H9 (cell line): ENCODE measurements at regions not wholly inside any gene's neighbourhood (a gene's known extent, or its start where the extent isn't known, plus 50 kb on each side); places are given as distances from the start of the nearest gene placed in this dataset.
A peak's percentile ranks its signal among the peaks of the same experiment; 100 is the strongest.
"Not testable (repeated sequence)": the region's sequence is repeated elsewhere in the genome, so short reads cannot be mapped to it uniquely, and the experiment has no call there.

ENCODE experiments used
- DNase-seq: peaks from one replicate; pipeline ENCODE4 v3.0.0-alpha.2; 2017
- H2AFZ ChIP-seq: one replicate; pipeline ENCODE4 v1.6.1; 2013; ENCODE audit warnings: mild to moderate bottlenecking, low read length, control low read depth, moderate library complexity
- H2AK5ac ChIP-seq: 2 replicates; pipeline ENCODE4 v1.6.1; 2013; ENCODE audit warnings: low read length, control low read depth, mixed read lengths; ENCODE audit not compliant: insufficient read length
- H2BK120ac ChIP-seq: one replicate; pipeline ENCODE4 v1.6.1; 2013; ENCODE audit warnings: low read depth, mild to moderate bottlenecking, low read length, control low read depth, inconsistent platforms; ENCODE audit not compliant: poor library complexity, severe bottlenecking
- H2BK12ac ChIP-seq: 2 replicates; pipeline ENCODE4 v1.6.1; 2013; ENCODE audit warnings: low read length, control low read depth, mixed read lengths, low read depth; ENCODE audit not compliant: insufficient read length
- H2BK15ac ChIP-seq: 2 replicates; pipeline ENCODE4 v1.6.1; 2013; ENCODE audit warnings: low read depth, low read length, control low read depth
- H2BK20ac ChIP-seq: one replicate; pipeline ENCODE4 v1.6.1; 2013; ENCODE audit warnings: low read depth, mild to moderate bottlenecking, low read length, control low read depth, inconsistent platforms; ENCODE audit not compliant: poor library complexity, severe bottlenecking
- H2BK5ac ChIP-seq: 2 replicates; pipeline ENCODE4 v1.6.1; 2013; ENCODE audit warnings: low read length, control low read depth, mixed read lengths; ENCODE audit not compliant: insufficient read length
- H3K14ac ChIP-seq: 2 replicates; pipeline ENCODE4 v1.6.1; 2013; ENCODE audit warnings: low read length, control low read depth; ENCODE audit not compliant: insufficient read depth
- H3K18ac ChIP-seq: 2 replicates; pipeline ENCODE4 v1.6.1; 2013; ENCODE audit warnings: low read depth, mild to moderate bottlenecking, mixed read lengths, low read length, control low read depth; ENCODE audit not compliant: insufficient read length
- H3K23ac ChIP-seq: 2 replicates; pipeline ENCODE4 v1.6.1; 2013; ENCODE audit warnings: low read length, control low read depth, mixed read lengths, low read depth; ENCODE audit not compliant: insufficient read length
- H3K23me2 ChIP-seq: 2 replicates; pipeline ENCODE4 v1.6.1; 2013; ENCODE audit warnings: low read depth, mild to moderate bottlenecking, mixed read lengths, low read length, control low read depth; ENCODE audit not compliant: insufficient read length, poor library complexity, severe bottlenecking
- H3K27ac ChIP-seq: 2 replicates; pipeline ENCODE4 v1.5.1; 2013; ENCODE audit warnings: low read length, control low read depth, mixed read lengths, low read depth; ENCODE audit not compliant: insufficient read length
- H3K27me3 ChIP-seq: 2 replicates; pipeline ENCODE4 v1.6.1; 2013; ENCODE audit warnings: low read length, control low read depth, inconsistent platforms; ENCODE audit not compliant: insufficient read depth
- H3K4ac ChIP-seq: 2 replicates; pipeline ENCODE4 v1.6.1; 2013; ENCODE audit warnings: low read depth, mild to moderate bottlenecking, control low read depth, inconsistent platforms, low read length, moderate library complexity
- H3K4me1 ChIP-seq: 2 replicates; pipeline ENCODE4 v1.6.1; 2013; ENCODE audit warnings: low read length, control low read depth, inconsistent platforms; ENCODE audit not compliant: insufficient read depth
- H3K4me2 ChIP-seq: 2 replicates; pipeline ENCODE4 v1.6.1; 2013; ENCODE audit warnings: low read length, control low read depth, mixed read lengths; ENCODE audit not compliant: insufficient read length, insufficient read depth
- H3K56ac ChIP-seq: 2 replicates; pipeline ENCODE4 v1.6.1; 2013; ENCODE audit warnings: low read depth, mild to moderate bottlenecking, mixed read lengths, low read length, control low read depth; ENCODE audit not compliant: insufficient read length
- H3K79me1 ChIP-seq: 2 replicates; pipeline ENCODE4 v1.6.1; 2013; ENCODE audit warnings: low read depth, mild to moderate bottlenecking, moderate library complexity, low read length, control low read depth, inconsistent platforms; ENCODE audit not compliant: insufficient read depth, poor library complexity, severe bottlenecking
- H3K79me2 ChIP-seq: 2 replicates; pipeline ENCODE4 v1.6.1; 2013; ENCODE audit warnings: low read length, control low read depth, inconsistent platforms; ENCODE audit not compliant: insufficient read depth
- H3K9ac ChIP-seq: 2 replicates; pipeline ENCODE4 v1.6.1; 2013; ENCODE audit warnings: low read length, control low read depth, mixed read lengths; ENCODE audit not compliant: insufficient read length; ENCODE audit errors: extremely low read depth
- H3K9me3 ChIP-seq: one replicate; pipeline ENCODE4 v1.6.1; 2013; ENCODE audit warnings: low read depth, low read length, inconsistent platforms; ENCODE audit not compliant: control insufficient read depth
- H3T11ph ChIP-seq: one replicate; pipeline ENCODE4 v1.6.1; 2013; ENCODE audit warnings: mild to moderate bottlenecking, low read length, control low read depth, inconsistent platforms
- H4K20me1 ChIP-seq: one replicate; pipeline ENCODE4 v1.6.1; 2013; ENCODE audit not compliant: control insufficient read depth, insufficient read length, insufficient read depth
- H4K5ac ChIP-seq: 2 replicates; pipeline ENCODE4 v1.6.1; 2013; ENCODE audit warnings: low read depth, mild to moderate bottlenecking, mixed read lengths, low read length, control low read depth; ENCODE audit not compliant: insufficient read length
- H4K8ac ChIP-seq: replicated peaks from 2 replicates; pipeline ENCODE4 v1.6.1; 2013; ENCODE audit warnings: low read length, control low read depth, mixed read lengths, low read depth; ENCODE audit not compliant: insufficient read length
- H4K91ac ChIP-seq: 2 replicates; pipeline ENCODE4 v1.6.1; 2013; ENCODE audit warnings: low read depth, mild to moderate bottlenecking, moderate library complexity, mixed read lengths, low read length, control low read depth; ENCODE audit not compliant: insufficient read length
- H3K27ac Mint-ChIP-seq, 3 experiments: 2 replicates in 2 of 3; 3 replicates in 1 of 3; pipeline ENCODE4 v1.8.0; 2020 to 2021; ENCODE audit warnings: mixed read lengths in 3 of 3, mild to moderate bottlenecking in 1 of 3, moderate library complexity in 1 of 3
- H3K27me3 Mint-ChIP-seq: 2 replicates; pipeline ENCODE4 v1.8.0; 2021; ENCODE audit warnings: low read depth, mild to moderate bottlenecking, moderate library complexity, mixed read lengths
- H3K36me3 Mint-ChIP-seq, 3 experiments: 2 replicates in 2 of 3; 3 replicates in 1 of 3; pipeline ENCODE4 v1.8.0; 2020 to 2021; ENCODE audit warnings: low read depth in 3 of 3, mixed read lengths in 3 of 3; ENCODE audit not compliant: insufficient read depth in 1 of 3
- H3K4me1 Mint-ChIP-seq, 2 experiments: 2 replicates each; pipeline ENCODE4 v1.8.0; 2020; ENCODE audit warnings: mixed read lengths in 2 of 2
- H3K4me3 Mint-ChIP-seq, 2 experiments: 2 replicates in 1 of 2; 3 replicates in 1 of 2; pipeline ENCODE4 v1.8.0; 2020 to 2021; ENCODE audit warnings: mild to moderate bottlenecking in 2 of 2, mixed read lengths in 2 of 2, moderate library complexity in 1 of 2
- H3K9me3 Mint-ChIP-seq, 2 experiments: 2 replicates in 1 of 2; 3 replicates in 1 of 2; pipeline ENCODE4 v1.8.0; 2020; ENCODE audit warnings: mild to moderate bottlenecking in 2 of 2, mixed read lengths in 2 of 2, moderate library complexity in 1 of 2
- WGBS: extraction: QIAGEN DNeasy Blood & Tissue Kit; methylation state at CpG from one replicate; pipeline ENCODE4 v1.1.7; 2013; ENCODE audit warnings: missing lambda C conversion rate, low lambda C conversion rate, mixed read lengths; ENCODE audit not compliant: insufficient read length; ENCODE audit errors: extremely low coverage; 5-methylcytosine and 5-hydroxymethylcytosine counted together
- TF ChIP-seq, protein P1 (sequence below): fragments of 200-600 bp; sonication (generic); conservative IDR thresholded peaks from 3 replicates; pipeline ENCODE4 v1.8.0; 2021; ENCODE audit warnings: antibody characterized with exemption, mild to moderate bottlenecking

DNA sequence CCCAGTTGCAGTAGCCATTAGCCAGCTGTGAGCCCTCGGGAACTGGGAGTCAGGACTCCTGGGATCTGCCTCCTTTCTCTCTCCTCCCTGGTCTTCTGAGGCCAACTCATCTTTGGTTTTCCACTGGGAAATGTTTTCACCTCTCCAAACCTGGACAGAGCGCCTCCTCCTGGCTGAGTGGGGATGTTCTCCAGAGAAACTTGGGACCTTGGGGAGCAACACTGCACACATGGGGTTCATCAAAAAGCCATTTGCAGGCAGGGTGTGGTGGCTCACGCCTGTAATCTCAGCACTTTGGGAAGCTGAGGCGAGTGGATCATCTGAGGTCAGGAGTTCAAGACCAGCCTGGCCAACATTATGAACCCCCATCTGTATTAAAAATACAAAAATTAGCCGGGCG is 145.4 kb downstream of the NECTIN1 start:
- no peak overlapping the region for H4K8ac ChIP-seq
- H2BK15ac ChIP-seq: no peak overlapping the region
- TF ChIP-seq, protein P1, sequence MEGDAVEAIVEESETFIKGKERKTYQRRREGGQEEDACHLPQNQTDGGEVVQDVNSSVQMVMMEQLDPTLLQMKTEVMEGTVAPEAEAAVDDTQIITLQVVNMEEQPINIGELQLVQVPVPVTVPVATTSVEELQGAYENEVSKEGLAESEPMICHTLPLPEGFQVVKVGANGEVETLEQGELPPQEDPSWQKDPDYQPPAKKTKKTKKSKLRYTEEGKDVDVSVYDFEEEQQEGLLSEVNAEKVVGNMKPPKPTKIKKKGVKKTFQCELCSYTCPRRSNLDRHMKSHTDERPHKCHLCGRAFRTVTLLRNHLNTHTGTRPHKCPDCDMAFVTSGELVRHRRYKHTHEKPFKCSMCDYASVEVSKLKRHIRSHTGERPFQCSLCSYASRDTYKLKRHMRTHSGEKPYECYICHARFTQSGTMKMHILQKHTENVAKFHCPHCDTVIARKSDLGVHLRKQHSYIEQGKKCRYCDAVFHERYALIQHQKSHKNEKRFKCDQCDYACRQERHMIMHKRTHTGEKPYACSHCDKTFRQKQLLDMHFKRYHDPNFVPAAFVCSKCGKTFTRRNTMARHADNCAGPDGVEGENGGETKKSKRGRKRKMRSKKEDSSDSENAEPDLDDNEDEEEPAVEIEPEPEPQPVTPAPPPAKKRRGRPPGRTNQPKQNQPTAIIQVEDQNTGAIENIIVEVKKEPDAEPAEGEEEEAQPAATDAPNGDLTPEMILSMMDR: peak; percentile 54
- no peaks in the 10 kb centered on the region for H3K79me1 ChIP-seq
- no peak overlapping the region for H3K14ac ChIP-seq
- no peak overlapping the region for H3K18ac ChIP-seq
- no peak overlapping the region for H4K91ac ChIP-seq
- H3K56ac ChIP-seq: no peak overlapping the region
- H2BK20ac ChIP-seq: no peak overlapping the region
- peak overlapping the region in 1 of 2 experiments; percentile 82; a peak in 1 of 5 replicates for H3K4me3 Mint-ChIP-seq
- DNase-seq: no peak
- peaks cover 6% of the 10 kb centered on the region for H3K9me3 ChIP-seq
- no peak overlapping the region for H2AK5ac ChIP-seq
- no peak overlapping the region for H3K9ac ChIP-seq
- no peaks in the 10 kb centered on the region for H3K79me2 ChIP-seq
- peaks cover 33% of the 10 kb centered on the region for H3K27me3 Mint-ChIP-seq
- no peaks in the 10 kb centered on the region for H3K4me1 ChIP-seq
- peaks cover 16 to 25% of the 10 kb centered on the region in 2 experiments for H3K9me3 Mint-ChIP-seq
- H2BK5ac ChIP-seq: no peak overlapping the region
- no peak overlapping the region for H3K4me2 ChIP-seq
- no peak overlapping the region for H4K5ac ChIP-seq
- H2BK120ac ChIP-seq: no peak overlapping the region
- H3K36me3 Mint-ChIP-seq: peaks cover 10 to 21% (median 11%) of the 10 kb centered on the region in 3 experiments; a peak in 6 of 7 replicates
- H3K23me2 ChIP-seq: peaks cover 14% of the 10 kb centered on the region
- H3K23ac ChIP-seq: no peak overlapping the region
- no peak overlapping the region for H2BK12ac ChIP-seq
- no peak overlapping the region for H3K27ac Mint-ChIP-seq
- H4K20me1 ChIP-seq: no peaks in the 10 kb centered on the region
- no CpG with 5 or more reads among the region's 6 CpGs for WGBS
- H3K27me3 ChIP-seq: no peaks in the 10 kb centered on the region; the same call in 1 of the 2 replicates
- H3K4ac ChIP-seq: no peak overlapping the region
- no peak overlapping the region for H3K27ac ChIP-seq
- H3K4me1 Mint-ChIP-seq: peaks cover 27 to 29% of the 10 kb centered on the region in 2 experiments
- H2AFZ ChIP-seq: no peak overlapping the region
- no peak overlapping the region for H3T11ph ChIP-seq

DNA sequence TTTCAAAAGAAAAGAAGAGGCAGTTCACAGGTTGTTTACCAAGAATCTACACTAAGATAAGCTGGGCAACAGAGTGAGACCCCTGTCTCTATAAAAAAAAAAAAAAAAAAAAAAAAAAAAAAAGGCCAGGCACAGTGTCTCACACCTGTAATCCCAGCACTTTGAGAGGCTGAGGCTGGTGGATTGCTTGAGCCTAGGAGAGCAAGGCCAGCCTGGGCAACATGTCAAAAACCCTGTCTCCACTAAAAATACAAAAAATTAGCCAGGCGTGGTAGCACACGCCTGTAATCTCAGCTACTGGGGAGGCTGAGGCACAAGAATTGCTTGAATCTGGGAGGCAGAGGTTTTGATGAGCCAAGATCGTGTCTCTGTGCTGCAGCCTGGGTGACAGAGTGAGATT is 147.6 kb downstream of the NECTIN1 start:
- not testable (repeated sequence) for H2AK5ac ChIP-seq, H4K20me1 ChIP-seq, H2BK5ac ChIP-seq, H3K18ac ChIP-seq, H2BK12ac ChIP-seq, DNase-seq, H4K91ac ChIP-seq, H3K4me2 ChIP-seq, H4K5ac ChIP-seq, H3K27ac Mint-ChIP-seq, H3K27ac ChIP-seq, H2AFZ ChIP-seq, H3K9me3 ChIP-seq, H3K79me2 ChIP-seq, H3K27me3 ChIP-seq, H3K9ac ChIP-seq, H3K79me1 ChIP-seq, H4K8ac ChIP-seq, H3K4ac ChIP-seq, H3K23ac ChIP-seq, H2BK20ac ChIP-seq, H3K14ac ChIP-seq, H3T11ph ChIP-seq, H3K4me3 Mint-ChIP-seq, H2BK15ac ChIP-seq, H3K56ac ChIP-seq, H3K4me1 ChIP-seq, H2BK120ac ChIP-seq
- Mint-ChIP-seq H3K4me1 (peaks cover 27 to 29% of the 10 kb centered on the region in 2 experiments), H3K9me3 (peaks cover 12 to 20% of the 10 kb centered on the region in 2 experiments), H3K27me3 (peaks cover 20% of the 10 kb centered on the region), H3K36me3 (peaks cover 10 to 17% (median 11%) of the 10 kb centered on the region in 3 experiments; a peak in 6 of 7 replicates)
- H3K23me2 ChIP-seq: peaks cover 14% of the 10 kb centered on the region
- WGBS: no CpG with 5 or more reads among the region's 3 CpGs
